Gastroesophageal sphincter (tissue), 4 donors: ENCODE measurements at regions not wholly inside any gene's neighbourhood (a gene's known extent, or its start where the extent isn't known, plus 50 kb on each side); places are given as distances from the start of the nearest gene placed in this dataset.

Experiments
- ATAC-seq: fragments of 150-250 bp; one replicate; pipeline ENCODE4 v1.9.1; 2016; ENCODE audit warnings: mild to moderate bottlenecking, moderate library complexity
- H3K27ac ChIP-seq, 4 donors: fragments of 200-600 bp; sonication (generic) in 3 of 4; 1 replicate in 3 of 4; 2 replicates in 1 of 4; pipeline ENCODE4 v1.5.1; 2016 to 2019
- H3K27me3 ChIP-seq: fragments of 200-600 bp; sonication (generic); one replicate; pipeline ENCODE4 v1.5.1; 2019
- H3K36me3 ChIP-seq, 2 donors: fragments of 200-600 bp; sonication (generic); one replicate each; pipeline ENCODE4 v1.5.1; 2019; ENCODE audit warnings: control low read depth in 1 of 2
- H3K4me1 ChIP-seq, 3 donors: fragments of 200-600 bp; sonication (generic); 1 replicate in 2 of 3; 2 replicates in 1 of 3; pipeline ENCODE4 v1.5.1; 2016 to 2019; ENCODE audit warnings: control low read depth in 2 of 3
- H3K4me3 ChIP-seq, 2 donors: fragments of 200-600 bp; sonication (generic); one replicate each; pipeline ENCODE4 v1.5.1; 2019; ENCODE audit warnings: mild to moderate bottlenecking in 1 of 2, moderate library complexity in 1 of 2
- H3K9me3 ChIP-seq, 3 donors: fragments of 200-600 bp; sonication (generic); one replicate each; pipeline ENCODE4 v1.5.1; 2017 to 2019; ENCODE audit warnings: control low read depth in 2 of 3
- CTCF ChIP-seq, 4 experiments: fragments of 200-600 bp in 2 of 4; fragments of 450-650 bp in 2 of 4; sonication (generic) in 1 of 4; IDR thresholded peaks; one replicate each; pipeline ENCODE4 v1.5.1; 2017 to 2019; ENCODE audit warnings: antibody characterized with exemption in 4 of 4, mild to moderate bottlenecking in 2 of 4, moderate library complexity in 2 of 4
- EP300 ChIP-seq: sonication (generic); formaldehyde crosslinking; IDR thresholded peaks from one replicate; pipeline ENCODE4 v1.6.1; 2017; ENCODE audit warnings: antibody characterized with exemption, mild to moderate bottlenecking
- POLR2A ChIP-seq, 2 donors: fragments of 450-650 bp; IDR thresholded peaks; one replicate each; pipeline ENCODE4 v1.6.1; 2017; ENCODE audit warnings: antibody characterized with exemption in 2 of 2, mild to moderate bottlenecking in 2 of 2, moderate library complexity in 1 of 2
- POLR2AphosphoS5 ChIP-seq: sonication (generic); formaldehyde crosslinking; IDR thresholded peaks from one replicate; pipeline ENCODE4 v1.6.1; 2017; ENCODE audit warnings: antibody characterized with exemption
- WGBS, 2 donors: methylation state at CpG; one replicate each; pipeline ENCODE4 v1.1.5; 2018; ENCODE audit warnings: low coverage in 1 of 2; 5-methylcytosine and 5-hydroxymethylcytosine counted together

DNA sequence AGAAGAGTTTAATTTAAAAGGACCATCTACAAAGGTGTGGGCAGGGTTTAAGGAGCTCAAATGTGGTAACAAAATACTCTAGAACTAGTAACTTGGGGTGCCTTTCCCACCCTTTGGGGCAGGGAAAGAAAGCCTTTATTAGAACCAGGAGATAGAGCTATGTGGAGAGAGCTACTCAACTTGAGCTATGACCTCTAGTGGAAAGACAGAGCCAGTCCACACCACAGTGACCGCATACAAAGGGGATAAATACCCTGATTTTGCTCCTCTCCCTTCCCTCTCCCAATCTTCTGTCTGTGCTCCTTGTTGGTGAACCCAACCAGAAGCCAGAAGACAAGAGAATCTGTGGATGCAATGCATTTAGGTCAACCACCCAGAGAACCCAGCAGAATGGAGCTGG lies 54.4 kb upstream of the JAK1 start:
- Histone ChIP-seq H3K27ac (no peak overlapping the region), H3K4me3 (no peak overlapping the region), H3K9me3 (no peaks in the 10 kb centered on the region), H3K4me1 (peaks cover 0 to 15% (median 0%) of the 10 kb centered on the region in 3 donors), H3K27me3 (no peaks in the 10 kb centered on the region), H3K36me3 (no peaks in the 10 kb centered on the region)
- no peak for ATAC-seq
- TF ChIP-seq POLR2A (IDR thresholded peaks at IDR 0.05) (no peak), POLR2AphosphoS5 (no peak), EP300 (no peak), CTCF (IDR thresholded peaks at IDR 0.05) (peak in 1 of 4 experiments; percentile 33)
- WGBS, 2 donors = 63% methylated on average over 1 of the region's 1 CpG; no CpG with 5 or more reads in 1 of the 2 donors

GRCh38 chr1:65021795-65022194 lies 55.4 kb upstream of the JAK1 start:
- H3K36me3 ChIP-seq = no peaks in the 10 kb centered on the region
- peaks cover 0 to 25% (median 5%) of the 10 kb centered on the region in 3 donors for H3K4me1 ChIP-seq
- no peaks in the 10 kb centered on the region for H3K9me3 ChIP-seq
- peak; percentile 50 for ATAC-seq
- TF ChIP-seq POLR2AphosphoS5 = peak; percentile 45
- no peak for TF ChIP-seq POLR2A (IDR thresholded peaks at IDR 0.05)
- H3K27me3 ChIP-seq = no peaks in the 10 kb centered on the region
- 10 to 29% methylated on average over 1 of the region's 1 CpG for WGBS, 2 donors
- no peak overlapping the region for H3K4me3 ChIP-seq
- H3K27ac ChIP-seq = no peak overlapping the region

GRCh38 chr1:65022216-65022615 lies 55.9 kb upstream of the JAK1 start:
- no peaks in the 10 kb centered on the region for H3K27me3 ChIP-seq
- no peak overlapping the region for H3K4me3 ChIP-seq
- no peaks in the 10 kb centered on the region for H3K36me3 ChIP-seq
- TF ChIP-seq CTCF (IDR thresholded peaks at IDR 0.05) = no peak
- no peak for TF ChIP-seq EP300
- no peak for TF ChIP-seq POLR2AphosphoS5
- TF ChIP-seq POLR2A (IDR thresholded peaks at IDR 0.05) = no peak
- no peak overlapping the region for H3K27ac ChIP-seq
- no peak for ATAC-seq
- no peaks in the 10 kb centered on the region for H3K9me3 ChIP-seq
- H3K4me1 ChIP-seq = peaks cover 0 to 29% (median 5%) of the 10 kb centered on the region in 3 donors

DNA sequence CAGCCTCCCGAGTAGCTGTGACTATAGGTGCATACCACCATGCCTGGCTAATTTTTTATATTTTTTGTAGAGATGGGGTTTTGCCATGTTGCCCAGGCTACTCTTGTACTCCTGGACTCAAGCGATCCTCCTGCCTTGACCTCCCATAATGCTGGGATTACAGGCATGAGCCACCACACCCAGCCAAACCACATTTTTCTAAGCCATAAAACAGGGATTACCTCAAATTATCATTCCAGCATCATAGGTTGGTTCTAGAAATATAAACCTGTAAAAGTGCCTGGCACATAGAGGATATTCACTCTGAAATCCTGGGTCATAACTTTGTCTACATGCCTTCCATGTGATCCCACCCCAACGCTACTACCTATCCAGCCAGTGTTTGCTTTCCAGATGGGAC lies 59.4 kb upstream of the JAK1 start:
- no peaks in the 10 kb centered on the region for H3K27me3 ChIP-seq
- TF ChIP-seq EP300 (no peak), POLR2A (IDR thresholded peaks at IDR 0.05) (no peak), CTCF (IDR thresholded peaks at IDR 0.05) (no peak), POLR2AphosphoS5 (no peak)

GRCh38 chr1:65026235-65026634 lies 59.9 kb upstream of the JAK1 start:
- Histone ChIP-seq H3K9me3 (no peaks in the 10 kb centered on the region), H3K36me3 (peaks cover 0 to 3% of the 10 kb centered on the region in 2 donors), H3K4me3 (no peak overlapping the region), H3K27me3 (no peaks in the 10 kb centered on the region), H3K27ac (no peak overlapping the region), H3K4me1 (peaks cover 0 to 47% (median 13%) of the 10 kb centered on the region in 3 donors)
- TF ChIP-seq POLR2AphosphoS5 (no peak), POLR2A (IDR thresholded peaks at IDR 0.05) (no peak), EP300 (no peak), CTCF (IDR thresholded peaks at IDR 0.05) (no peak)
- no peak for ATAC-seq
- WGBS, 2 donors = 46 to 60% methylated on average over 2 to 3 of the region's 3 CpGs

More for the DNA sequence above, 59.4 kb upstream of the JAK1 start:
- Histone ChIP-seq H3K9me3 (no peaks in the 10 kb centered on the region), H3K36me3 (peaks cover 0 to 3% of the 10 kb centered on the region in 2 donors), H3K4me3 (no peak overlapping the region), H3K4me1 (peaks cover 0 to 47% (median 13%) of the 10 kb centered on the region in 3 donors), H3K27ac (no peak overlapping the region)
- 96 to 100% methylated on average over 1 to 3 of the region's 3 CpGs for WGBS, 2 donors
- no peak for ATAC-seq
